Sciatic nerve (tissue), 2 donors: ENCODE measurements at regions not wholly inside any gene's neighbourhood (a gene's known extent, or its start where the extent isn't known, plus 50 kb on each side); places are given as distances from the start of the nearest gene placed in this dataset.
A peak's percentile ranks its signal among the peaks of the same experiment; 100 is the strongest.

ENCODE experiments used
- ATAC-seq: fragments of 200-7000 bp; cut with Tn5 transposase; one replicate; pipeline ENCODE4 v1.9.1; 2020; ENCODE audit warnings: mild to moderate bottlenecking, moderate library complexity
- DNase-seq: peaks from one replicate; pipeline ENCODE4 v3.0.0-alpha.2; 2020; ENCODE audit warnings: low spot score
- intact Hi-C: fragments of 100-400 bp; cut with DNase I; formaldehyde crosslinking; loops from one replicate; pipeline ENCODE4 v1.14.2; 2022
- donor health status: DM: no; HTN: no; CAD: no.
- donor health status: DM: no; HTN: no; CAD: no.

DNA sequence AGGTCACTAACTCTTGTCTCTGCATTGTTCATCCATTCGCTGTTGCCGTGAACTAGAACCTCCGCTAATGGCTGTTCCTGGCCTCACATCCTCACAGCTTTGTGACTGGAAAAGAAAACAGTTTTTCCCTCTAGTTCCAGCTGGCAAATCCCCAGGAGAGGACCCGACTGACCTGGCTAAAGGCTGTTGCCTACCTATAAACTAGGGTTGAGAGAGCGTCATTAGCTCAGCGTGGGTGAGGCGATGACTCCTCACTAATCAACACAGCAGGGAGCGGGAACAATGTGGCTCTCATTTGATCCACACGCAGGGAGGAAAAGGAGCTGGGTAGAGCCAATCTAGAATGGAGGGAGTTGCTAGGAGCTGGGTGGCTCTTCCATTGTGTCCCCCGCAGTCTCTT is 282.1 kb upstream of the IRX5 start:
- intact Hi-C loops, result no loop called here
- DNase-seq, result no peak
- no peak for ATAC-seq

DNA sequence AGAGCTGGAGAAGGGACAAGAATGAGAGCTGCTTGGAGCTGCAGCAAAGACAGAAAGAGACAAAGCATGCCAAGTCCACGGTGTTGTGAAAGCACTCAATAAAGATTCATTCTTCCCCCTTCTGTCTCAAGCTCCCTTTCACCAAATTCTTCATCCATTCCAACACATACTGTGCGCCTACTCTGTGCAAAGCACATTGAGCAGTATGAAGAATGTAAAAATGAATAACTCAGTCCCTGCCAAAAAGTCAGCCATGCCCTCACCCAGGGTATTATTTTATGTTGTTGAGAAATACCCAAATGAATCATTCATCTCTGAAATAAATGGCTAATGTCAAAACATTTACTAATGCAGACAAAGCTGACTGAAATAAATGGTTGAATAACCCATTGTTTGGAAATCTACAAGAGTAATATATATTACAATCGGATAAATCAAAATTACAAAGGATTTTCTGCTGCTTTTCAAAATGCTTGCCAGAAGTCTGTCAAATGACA is 282.9 kb upstream of the IRX5 start:
- peak; percentile 87 for ATAC-seq
- intact Hi-C loops, result no loop called here
- no peak for DNase-seq

DNA sequence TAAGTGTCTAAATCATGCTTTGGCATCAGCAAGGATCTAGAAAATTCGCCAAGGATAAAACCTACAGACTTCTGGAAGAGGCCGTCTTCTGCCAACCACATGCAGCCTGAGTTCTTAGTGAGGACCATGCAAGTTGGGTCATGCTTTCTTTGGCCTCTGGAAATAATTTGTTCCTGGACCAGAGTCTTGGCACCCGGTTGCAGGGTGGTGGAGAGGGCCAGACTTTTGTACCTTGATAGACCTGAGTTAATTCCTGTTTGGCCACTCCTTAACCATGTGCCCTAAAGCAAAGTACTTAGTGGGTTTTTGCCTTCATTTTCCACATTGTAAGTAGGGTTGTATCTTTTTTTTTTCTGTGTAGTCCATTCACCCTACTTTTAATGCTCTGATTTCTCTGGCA is 283.4 kb upstream of the IRX5 start:
- intact Hi-C loops, result no loop called here
- ATAC-seq, result peak; percentile 16
- no peak for DNase-seq

DNA sequence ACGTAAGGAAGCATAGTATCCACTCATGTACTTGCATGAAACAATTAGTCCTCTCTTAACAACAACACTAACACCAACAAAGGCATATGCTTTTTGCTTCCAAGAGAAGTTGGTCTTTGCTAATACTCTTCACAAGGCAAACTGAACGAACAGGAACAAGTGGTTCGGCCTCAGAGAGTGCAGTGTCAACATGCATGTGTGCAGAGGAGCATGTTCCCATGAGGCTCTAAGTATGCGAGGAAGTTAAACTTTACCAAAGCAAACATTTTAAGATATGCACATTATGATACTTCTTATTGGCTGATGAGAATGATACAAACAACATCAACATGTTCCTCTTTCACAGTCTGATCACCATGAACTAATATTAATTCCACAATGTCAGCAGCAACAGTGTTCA is 285.3 kb upstream of the IRX5 start:
- intact Hi-C loops, result no loop called here
- DNase-seq (no peak), ATAC-seq (no peak)

DNA sequence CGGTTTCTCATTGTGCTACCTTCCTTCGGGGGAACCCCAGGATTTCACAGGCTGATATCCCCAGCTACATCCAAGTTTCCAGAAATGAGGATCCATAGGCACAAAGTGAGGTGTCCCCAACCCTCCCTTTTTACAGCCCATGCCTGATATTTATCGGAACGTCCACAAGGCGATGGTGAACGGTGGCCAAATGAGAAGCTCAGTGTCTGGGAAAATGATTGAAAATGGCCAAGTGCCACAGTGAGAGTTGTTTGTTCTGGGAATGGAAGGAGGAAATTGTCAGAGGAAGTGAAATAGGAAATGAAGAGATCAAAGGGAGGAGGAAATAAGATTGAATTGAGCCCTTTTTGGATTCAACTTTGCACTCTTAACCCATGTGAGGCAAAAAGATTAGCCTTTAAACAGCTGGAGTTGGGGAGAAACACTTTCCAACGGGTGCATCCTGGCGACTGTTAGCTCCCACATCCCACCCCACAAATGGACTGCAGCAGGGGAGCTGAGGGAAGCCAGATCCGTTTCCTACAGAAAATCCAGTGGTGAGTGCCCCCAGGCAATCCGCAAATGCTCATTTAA is 294.4 kb upstream of the IRX5 start:
- DNase-seq, result no peak
- no peak for ATAC-seq
- intact Hi-C loops, result no loop called here

DNA sequence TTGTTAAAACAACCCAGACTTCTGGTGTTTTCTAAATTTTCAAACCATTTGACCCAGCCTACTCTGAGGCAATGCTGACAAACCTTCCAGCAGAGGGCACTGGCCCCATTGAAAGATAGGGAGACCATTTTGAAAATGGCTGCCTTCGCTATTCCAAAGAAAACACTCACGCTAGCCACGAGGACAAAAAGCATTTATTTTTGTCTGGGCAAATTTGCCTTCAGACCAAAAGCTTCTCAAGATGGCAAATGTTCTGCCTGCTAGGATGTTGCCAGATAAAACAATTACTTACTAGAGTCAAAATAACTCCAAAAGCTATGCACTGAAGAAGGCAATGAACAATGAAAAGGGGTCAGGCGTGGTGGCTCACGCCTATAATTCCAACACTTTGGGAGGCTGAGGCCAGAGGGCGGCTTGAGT is 296.7 kb upstream of the IRX5 start:
- intact Hi-C loops, result no loop called here
- no peak for DNase-seq
- ATAC-seq, result peak; percentile 78

DNA sequence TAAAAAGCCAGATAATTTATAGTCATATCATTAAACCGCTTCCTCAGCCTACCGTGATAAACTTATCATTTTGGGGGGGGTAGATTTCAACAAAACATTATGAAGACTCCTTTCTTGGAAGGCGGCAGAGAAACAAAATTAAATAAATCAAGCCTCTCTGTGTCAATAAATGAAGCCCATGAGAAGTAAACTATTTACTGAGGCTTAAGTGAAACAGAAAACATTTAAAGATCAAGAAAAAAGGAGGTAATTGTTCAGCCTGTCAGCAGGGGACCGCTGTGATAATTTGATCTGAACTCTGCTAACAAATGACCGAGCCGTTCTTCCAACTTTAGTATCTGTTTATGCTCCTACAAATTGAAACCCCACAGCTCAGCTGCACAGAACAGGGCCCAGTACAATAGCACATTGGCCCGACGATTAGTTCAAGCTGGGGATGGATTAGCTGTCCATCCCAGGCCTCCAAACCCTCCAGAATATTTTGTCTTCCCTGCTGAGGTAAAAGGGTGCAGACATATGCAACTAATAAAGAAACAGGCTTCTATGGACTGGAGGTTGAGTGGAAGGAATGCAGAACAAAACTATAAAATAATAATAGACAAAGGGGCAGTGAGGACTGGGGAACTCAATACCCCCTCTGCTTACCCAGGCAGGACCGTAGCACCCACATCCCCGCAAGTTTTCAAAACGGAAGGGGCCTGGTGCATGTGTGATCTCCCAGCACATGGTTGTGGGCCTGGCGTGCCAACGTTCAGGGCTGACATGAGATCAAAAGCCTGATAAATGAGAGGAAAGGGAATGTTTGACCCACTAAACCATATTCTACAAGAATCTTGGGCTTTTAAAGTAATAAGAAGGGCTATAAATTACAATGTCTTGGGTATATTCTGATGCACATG is 298.1 kb upstream of the IRX5 start:
- ATAC-seq (no peak), DNase-seq (no peak)
- intact Hi-C loops, result no loop called here

DNA sequence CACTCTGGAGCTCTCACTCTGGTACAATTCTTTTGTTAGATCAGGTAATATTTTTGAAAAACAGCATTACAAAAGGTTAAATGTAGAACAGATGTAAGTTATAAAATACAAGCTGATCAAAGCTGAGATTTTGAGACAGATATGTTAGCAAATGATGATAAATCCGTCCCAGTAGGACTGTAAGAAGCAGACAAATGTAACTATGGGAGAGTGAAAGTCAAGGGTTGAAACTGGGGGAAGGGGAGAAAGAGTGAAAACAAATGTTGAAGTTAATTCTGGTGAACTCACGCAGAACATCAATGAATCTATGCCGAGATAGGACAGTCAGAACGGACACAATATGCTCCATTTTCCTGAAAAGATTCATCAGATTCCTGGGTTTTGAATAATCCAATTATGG is 298.9 kb upstream of the IRX5 start:
- no peak for DNase-seq
- ATAC-seq, result no peak
- intact Hi-C loops, result no loop called here

DNA sequence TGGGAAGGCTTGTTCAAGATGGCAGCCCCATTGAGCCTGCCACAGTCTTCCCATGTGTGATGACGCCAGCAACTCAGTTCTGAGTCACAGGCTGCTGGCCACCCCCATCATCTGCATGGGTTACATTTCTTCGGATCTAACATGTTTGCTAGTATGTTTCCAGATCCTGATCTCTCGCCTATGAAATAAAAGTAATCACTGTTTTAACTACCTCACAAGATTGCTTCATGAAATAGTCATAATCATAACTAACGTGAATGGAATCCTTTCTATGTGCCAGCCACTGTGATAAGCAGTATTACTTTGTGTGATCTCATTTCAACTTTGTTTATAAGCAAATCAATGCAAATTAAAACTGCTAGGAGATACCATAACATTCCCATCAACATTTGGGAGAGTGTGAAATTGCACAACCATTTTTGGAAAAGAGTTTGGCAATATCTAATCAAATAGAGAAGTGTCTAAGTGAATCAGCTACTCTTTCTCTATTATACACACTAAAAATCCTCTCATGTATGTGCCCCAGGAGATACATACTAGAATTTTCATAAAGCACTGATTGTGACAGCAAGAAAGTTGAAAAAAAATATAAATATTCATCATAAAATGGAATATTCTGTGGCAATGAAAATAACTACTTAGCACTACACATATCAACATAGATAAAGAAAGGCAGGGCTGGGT is 300.2 kb upstream of the IRX5 start:
- intact Hi-C loops, result no loop called here
- no peak for ATAC-seq
- DNase-seq, result no peak

DNA sequence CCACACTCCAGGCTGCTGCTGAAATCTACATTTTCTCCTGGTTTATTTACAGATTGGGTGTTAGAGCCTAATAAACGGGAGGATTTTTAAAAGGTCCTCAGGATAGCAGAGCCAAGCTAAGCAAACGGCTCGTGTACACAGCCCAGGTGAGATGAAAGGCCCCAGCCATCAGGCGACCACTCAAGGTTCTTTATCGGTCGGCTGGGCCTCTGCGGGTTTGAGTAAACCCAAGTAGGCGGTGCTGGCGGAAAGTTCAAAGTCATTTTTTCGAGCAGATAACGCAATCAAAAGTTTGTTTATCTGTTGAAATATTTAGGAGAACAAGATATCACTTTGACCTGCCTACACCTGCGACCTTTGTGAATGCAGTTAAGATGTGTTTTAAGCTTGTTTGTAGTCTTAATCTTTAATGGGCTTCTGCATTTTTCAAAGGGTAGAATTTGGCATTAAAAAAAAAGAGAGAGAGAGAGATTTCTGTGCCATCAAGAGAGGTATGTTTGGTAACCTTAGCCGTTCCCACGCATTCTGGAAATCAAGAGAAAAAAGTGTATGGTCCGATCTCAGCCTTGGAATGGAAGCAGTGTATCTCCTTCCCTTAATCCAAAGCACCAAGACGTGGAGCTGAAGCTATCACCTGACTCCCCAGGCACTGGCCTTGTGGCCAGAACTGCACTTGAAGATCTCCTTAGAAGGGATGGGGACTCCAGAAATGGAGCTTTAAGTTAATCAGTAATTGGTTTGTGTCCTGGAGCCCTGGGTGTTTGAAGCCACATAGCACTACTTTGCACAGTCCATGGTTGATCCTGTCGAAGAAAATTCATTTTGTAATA is 301.7 kb upstream of the IRX5 start:
- no peak for ATAC-seq
- intact Hi-C loops, result no loop called here
- no peak for DNase-seq

DNA sequence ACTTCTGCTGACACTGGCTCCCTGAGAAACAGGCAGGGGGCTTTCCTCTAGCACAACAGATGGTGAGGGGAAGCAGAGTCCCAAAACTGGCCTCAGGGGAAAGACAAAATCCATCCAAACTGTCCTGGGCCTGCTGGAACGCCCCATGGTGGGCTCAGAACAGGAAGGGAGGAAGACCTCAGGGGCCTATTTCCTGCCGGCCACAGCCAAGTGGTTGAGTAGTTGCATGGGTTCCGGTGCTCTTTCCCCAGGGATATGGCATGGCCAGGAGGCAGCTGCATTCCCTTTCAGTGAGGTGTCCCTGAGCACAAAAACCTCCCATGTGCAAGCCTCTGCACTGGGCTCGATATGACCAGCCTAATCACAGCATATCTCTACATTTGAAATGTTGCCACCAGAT is 303.0 kb upstream of the IRX5 start:
- no peak for ATAC-seq
- DNase-seq, result no peak

DNA sequence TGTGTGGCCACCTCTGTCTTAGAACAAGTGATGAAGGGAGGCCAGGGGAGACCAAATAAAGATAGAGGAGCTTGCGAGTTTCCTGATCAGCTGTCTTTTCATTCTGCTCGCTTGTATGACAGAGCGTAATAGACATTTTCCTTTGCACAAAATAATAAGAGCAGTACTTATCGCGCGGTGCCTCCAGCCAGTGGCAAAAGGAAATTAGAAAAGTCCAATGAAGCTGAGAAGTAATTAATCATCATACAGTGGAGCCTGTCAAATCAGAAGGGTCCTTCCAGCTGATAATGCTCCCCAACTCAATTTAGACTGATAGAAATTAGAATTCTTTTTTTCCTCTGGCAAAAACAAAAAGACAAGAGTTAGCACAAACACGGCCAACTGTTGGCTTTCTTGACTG is 307.0 kb upstream of the IRX5 start:
- intact Hi-C loops, result no loop called here
- no peak for DNase-seq
- no peak for ATAC-seq

More for the DNA sequence above, 303.0 kb upstream of the IRX5 start:
- intact Hi-C loops, result no loop called here

DNA sequence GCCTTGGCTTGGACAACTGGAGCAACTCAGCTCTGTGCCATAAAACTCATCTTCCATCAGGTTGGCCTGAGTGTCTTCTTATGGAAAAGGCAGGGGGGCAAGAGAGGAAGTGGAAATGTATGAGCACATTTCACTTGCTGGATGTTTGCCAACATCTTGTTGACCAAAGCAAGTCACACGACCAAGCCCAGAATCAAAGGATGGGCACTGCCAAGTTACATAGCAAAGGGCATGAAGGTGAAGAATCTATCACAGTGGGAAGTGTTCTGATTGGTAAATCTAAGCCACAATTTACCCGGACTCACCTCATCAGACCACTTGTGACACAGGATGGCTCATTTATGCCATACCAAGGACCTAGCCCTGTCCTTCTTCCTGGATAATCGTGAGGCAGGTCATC is 310.5 kb upstream of the IRX5 start:
- DNase-seq (no peak), ATAC-seq (no peak)
- intact Hi-C loops, result no loop called here

DNA sequence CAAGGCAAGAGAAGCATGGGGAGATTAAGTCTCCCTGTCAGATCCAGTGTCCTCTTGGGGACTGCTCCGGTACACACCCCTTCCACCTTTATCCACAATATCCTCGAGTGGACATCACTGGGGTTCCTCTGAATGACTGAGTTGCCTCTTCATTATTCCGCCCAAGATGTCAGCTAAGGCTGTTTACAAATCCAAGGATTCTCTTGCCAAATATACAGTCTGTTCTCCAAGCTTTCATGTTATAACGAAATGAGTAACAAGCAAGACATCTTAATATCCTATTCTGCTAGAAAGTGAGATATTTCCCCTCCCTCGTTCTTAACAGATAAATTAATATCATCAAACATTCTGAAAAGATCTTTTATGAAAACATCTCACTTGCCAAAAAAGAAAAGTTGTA is 314.1 kb upstream of the IRX5 start:
- DNase-seq (no peak), ATAC-seq (no peak)
- intact Hi-C loops, result no loop called here

DNA sequence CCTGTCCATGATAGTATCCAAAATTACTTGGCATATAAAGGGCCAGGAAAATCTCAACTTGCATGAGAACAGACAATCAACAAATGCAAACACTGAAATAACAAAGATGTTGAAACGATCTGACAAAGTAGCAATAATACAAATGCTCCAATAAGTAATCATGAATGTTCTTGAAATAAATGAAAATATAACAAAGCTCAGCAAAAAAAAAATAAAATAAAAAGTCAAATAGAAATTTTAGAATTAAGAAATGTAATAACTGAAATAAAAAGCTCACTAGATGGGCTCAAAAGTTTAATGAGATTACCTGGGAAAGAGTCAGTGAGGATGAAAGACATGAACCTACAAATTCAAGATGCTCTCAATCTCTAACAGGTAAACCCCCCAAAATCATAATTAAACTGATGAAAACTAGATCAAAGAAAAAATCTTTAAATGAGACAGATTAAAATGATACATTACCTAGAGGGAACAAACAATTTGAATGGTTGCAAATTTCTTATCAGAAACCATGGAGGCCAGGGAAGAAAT is 319.0 kb upstream of the IRX3 start:
- DNase-seq (no peak), ATAC-seq (no peak)
- intact Hi-C loops, result no loop called here

DNA sequence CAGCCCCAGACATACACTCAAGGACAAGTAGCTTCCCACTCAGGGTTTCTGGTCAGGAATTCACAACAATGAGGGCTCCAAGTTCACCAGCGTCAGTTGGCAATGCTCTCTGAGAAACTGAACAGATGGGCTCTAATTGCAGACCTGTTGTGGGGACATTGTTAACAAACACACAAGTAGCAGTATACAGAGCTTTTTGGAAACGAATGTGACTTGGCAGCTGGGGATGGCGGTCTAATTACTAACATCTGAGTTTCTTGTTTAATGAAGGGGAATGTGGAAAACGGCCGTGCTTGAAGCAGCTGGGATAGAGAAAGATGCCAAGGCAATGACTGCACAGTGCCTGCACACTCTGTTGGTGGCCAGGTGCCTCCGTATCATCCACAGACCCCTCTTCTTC is 316.1 kb upstream of the IRX3 start:
- ATAC-seq (no peak), DNase-seq (no peak)
- intact Hi-C loops, result no loop called here

DNA sequence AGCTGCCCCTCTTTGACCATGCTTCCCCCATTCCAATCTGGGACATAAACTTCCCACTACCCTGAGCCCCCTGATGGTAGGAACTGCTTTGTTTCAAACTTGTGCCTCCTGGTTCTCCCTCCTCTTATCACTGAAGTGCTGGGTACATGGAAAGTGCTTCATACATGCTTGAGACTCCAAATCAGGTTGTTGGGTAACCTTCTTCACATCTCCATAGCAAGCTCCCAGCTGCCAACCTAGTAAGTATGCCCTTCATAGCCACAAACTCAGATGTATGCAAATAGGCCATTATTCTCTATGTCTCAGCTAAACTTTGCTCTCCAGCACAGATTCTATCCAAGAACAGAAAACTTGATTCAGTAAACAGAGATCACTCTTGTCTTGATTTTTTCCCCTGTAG is 310.6 kb upstream of the IRX3 start:
- ATAC-seq (no peak), DNase-seq (no peak)

DNA sequence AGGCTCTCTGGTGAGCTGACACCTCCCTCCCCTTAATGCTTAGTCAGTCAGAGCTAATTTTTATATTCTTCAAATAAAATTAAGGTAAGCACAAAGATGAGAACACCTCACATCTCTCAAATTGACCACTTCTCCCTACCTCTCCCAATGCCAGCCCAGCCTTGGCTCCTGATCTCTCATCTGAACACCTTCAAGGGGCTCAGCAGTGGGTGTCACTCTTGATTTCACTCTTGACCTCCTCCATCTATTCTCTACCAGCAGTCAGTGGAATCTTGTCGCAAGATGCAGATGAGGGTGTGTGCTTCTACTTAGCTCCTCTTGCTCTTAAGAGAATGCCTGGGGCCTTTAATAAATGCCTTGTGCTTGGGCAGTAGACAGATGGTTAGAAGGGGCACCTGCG is 309.0 kb upstream of the IRX3 start:
- intact Hi-C loops, result no loop called here
- ATAC-seq (no peak), DNase-seq (no peak)

More for the DNA sequence above, 310.6 kb upstream of the IRX3 start:
- intact Hi-C loops, result no loop called here
